ENCODE measurements at regions not wholly inside any gene's neighbourhood (a gene's known extent, or its start where the extent isn't known, plus 50 kb on each side); places are given as distances from the start of the nearest gene placed in this dataset.
A peak's percentile ranks its signal among the peaks of the same experiment; 100 is the strongest.

GRCh38 chr20:36090223-36090622, 64.3 kb upstream of the EPB41L1 start:
- H3K27ac ChIP-seq: no peak overlapping the region
- no peak for DNase-seq
- no peaks in the 10 kb centered on the region for H3K36me3 ChIP-seq
- H3K4me3 ChIP-seq (ENCODE audit: low read depth, low read length): no peak overlapping the region
- H3K27me3 ChIP-seq (ENCODE audit: insufficient read depth, low read depth, severe bottlenecking): peaks cover 26% of the 10 kb centered on the region
- no peaks in the 10 kb centered on the region for H3K9me3 ChIP-seq (ENCODE audit: severe bottlenecking)
- no peak for TF ChIP-seq CTCF (IDR thresholded peaks at IDR 0.05; ENCODE audit: low read depth, low read length)

- no peaks in the 10 kb centered on the region for H3K9me3 ChIP-seq (ENCODE audit: severe bottlenecking)
- no peak for TF ChIP-seq CTCF (IDR thresholded peaks at IDR 0.05; ENCODE audit: low read depth, low read length)
- no peaks in the 10 kb centered on the region for H3K36me3 ChIP-seq
- no peak overlapping the region for H3K27ac ChIP-seq
- H3K27me3 ChIP-seq (ENCODE audit: insufficient read depth, low read depth, severe bottlenecking): peaks cover 26% of the 10 kb centered on the region
- H3K4me3 ChIP-seq (ENCODE audit: low read depth, low read length): peak overlapping the region; percentile 61
- peak; percentile 25 for DNase-seq
Observed at GRCh38 chr20:36091561-36092397, 62.8 kb upstream of the EPB41L1 start.

- peaks cover 26% of the 10 kb centered on the region for H3K27me3 ChIP-seq (ENCODE audit: insufficient read depth, low read depth, severe bottlenecking)
- no peak overlapping the region for H3K27ac ChIP-seq
- no peaks in the 10 kb centered on the region for H3K36me3 ChIP-seq
- TF ChIP-seq CTCF (IDR thresholded peaks at IDR 0.05; ENCODE audit: low read depth, low read length): no peak
- peak overlapping the region; percentile 61 for H3K4me3 ChIP-seq (ENCODE audit: low read depth, low read length)
- DNase-seq: peak; percentile 14
- H3K9me3 ChIP-seq (ENCODE audit: severe bottlenecking): no peaks in the 10 kb centered on the region
Observed at GRCh38 chr20:36092398-36093024, 62.0 kb upstream of the EPB41L1 start.

GRCh38 chr20:36093025-36093803, 61.3 kb upstream of the EPB41L1 start:
- Histone ChIP-seq H3K27ac (no peak overlapping the region), H3K4me3 (ENCODE audit: low read depth, low read length) (peak overlapping the region; percentile 61), H3K36me3 (no peaks in the 10 kb centered on the region), H3K9me3 (ENCODE audit: severe bottlenecking) (no peaks in the 10 kb centered on the region), H3K27me3 (ENCODE audit: insufficient read depth, low read depth, severe bottlenecking) (peaks cover 26% of the 10 kb centered on the region)
- TF ChIP-seq CTCF (IDR thresholded peaks at IDR 0.05; ENCODE audit: low read depth, low read length): no peak
- peak; percentile 35 for DNase-seq

GRCh38 chr20:36093804-36094145, 60.8 kb upstream of the EPB41L1 start:
- TF ChIP-seq CTCF (IDR thresholded peaks at IDR 0.05; ENCODE audit: low read depth, low read length): no peak
- peaks cover 26% of the 10 kb centered on the region for H3K27me3 ChIP-seq (ENCODE audit: insufficient read depth, low read depth, severe bottlenecking)
- no peak overlapping the region for H3K27ac ChIP-seq
- H3K4me3 ChIP-seq (ENCODE audit: low read depth, low read length): peak overlapping the region; percentile 61
- H3K9me3 ChIP-seq (ENCODE audit: severe bottlenecking): no peaks in the 10 kb centered on the region
- DNase-seq: no peak
- H3K36me3 ChIP-seq: no peaks in the 10 kb centered on the region
